ENCODE measurements at regions not wholly inside any gene's neighbourhood (a gene's known extent, or its start where the extent isn't known, plus 50 kb on each side); places are given as distances from the start of the nearest gene placed in this dataset.

- no peak for TF ChIP-seq REST (IDR thresholded peaks at IDR 0.05; ENCODE audit: low read depth)
- TF ChIP-seq RAD21 (IDR thresholded peaks at IDR 0.05; ENCODE audit: low read depth) = no peak
- no peak for TF ChIP-seq ZBTB7A (IDR thresholded peaks at IDR 0.05; ENCODE audit: low read depth)
- no peak for TF ChIP-seq NFIC (IDR thresholded peaks at IDR 0.05)
- no peak for TF ChIP-seq TCF12 (IDR thresholded peaks at IDR 0.05; ENCODE audit: low read depth)
- TF ChIP-seq CREB1 (IDR thresholded peaks at IDR 0.05; ENCODE audit: low read depth) = no peak
- no peak for TF ChIP-seq USF1 (IDR thresholded peaks at IDR 0.05)
- TF ChIP-seq MAX (IDR thresholded peaks at IDR 0.05) = no peak
- no peak for TF ChIP-seq CEBPB (IDR thresholded peaks at IDR 0.05)
- TF ChIP-seq TAF1 (IDR thresholded peaks at IDR 0.05; ENCODE audit: low read depth) = no peak
- no peak for TF ChIP-seq EGR1 (IDR thresholded peaks at IDR 0.05)
- no peak for TF ChIP-seq EP300 (IDR thresholded peaks at IDR 0.05; ENCODE audit: borderline replicate concordance)
- no peak for TF ChIP-seq TEAD4 (IDR thresholded peaks at IDR 0.05)
- TF ChIP-seq FOXM1 (IDR thresholded peaks at IDR 0.05; ENCODE audit: borderline replicate concordance, low read depth) = no peak
- no peak for TF ChIP-seq YY1 (IDR thresholded peaks at IDR 0.05; ENCODE audit: low read depth)
Measured at GRCh38 chrX:39757971-39758370, 339.8 kb downstream of the BCOR start.

- TF ChIP-seq CREB1 (IDR thresholded peaks at IDR 0.05; ENCODE audit: low read depth) (no peak), REST (IDR thresholded peaks at IDR 0.05; ENCODE audit: low read depth) (no peak), TCF12 (IDR thresholded peaks at IDR 0.05; ENCODE audit: low read depth) (no peak), TAF1 (IDR thresholded peaks at IDR 0.05; ENCODE audit: low read depth) (no peak), CEBPB (IDR thresholded peaks at IDR 0.05) (no peak), USF1 (IDR thresholded peaks at IDR 0.05) (no peak), FOXM1 (IDR thresholded peaks at IDR 0.05; ENCODE audit: borderline replicate concordance, low read depth) (no peak)
Measured at GRCh38 chrX:39758791-39759525, 338.8 kb downstream of the BCOR start.

GRCh38 chrX:39759526-39760224 lies 338.1 kb downstream of the BCOR start:
- TF ChIP-seq TCF12 (IDR thresholded peaks at IDR 0.05; ENCODE audit: low read depth) = no peak
- TF ChIP-seq MAX (IDR thresholded peaks at IDR 0.05) = no peak
- no peak for TF ChIP-seq NFIC (IDR thresholded peaks at IDR 0.05)

GRCh38 chrX:39760930-39761329 lies 336.8 kb downstream of the BCOR start:
- TF ChIP-seq CREB1 (IDR thresholded peaks at IDR 0.05; ENCODE audit: low read depth) = no peak
- no peak for TF ChIP-seq MAX (IDR thresholded peaks at IDR 0.05)
- no peak for TF ChIP-seq TAF1 (IDR thresholded peaks at IDR 0.05; ENCODE audit: low read depth)
- TF ChIP-seq NFIC (IDR thresholded peaks at IDR 0.05) = no peak
- TF ChIP-seq REST (IDR thresholded peaks at IDR 0.05; ENCODE audit: low read depth) = no peak

Measured in Ishikawa (cell line).